CD4-positive, alpha-beta T cell (primary cell): ENCODE measurements at regions not wholly inside any gene's neighbourhood (a gene's known extent, or its start where the extent isn't known, plus 50 kb on each side); places are given as distances from the start of the nearest gene placed in this dataset.

Source experiments
- ATAC-seq: fragments of 200-7000 bp; cut with Tn5 transposase; one replicate; pipeline ENCODE4 v1.10.0; 2022; ENCODE audit warnings: mild to moderate bottlenecking; ENCODE audit not compliant: poor library complexity
- CTCF ChIA-PET: fragments of 350-600 bp; sonication (Branson Sonifier 250); formaldehyde crosslinking; loops from one replicate; lab custom pipeline; 2021; ENCODE audit warnings: antibody characterized with exemption, inconsistent platforms; lab: Charles Lee
- POLR2A ChIA-PET: fragments of 350-600 bp; sonication (Branson Sonifier 250); formaldehyde crosslinking; loops from one replicate; lab custom pipeline; 2021; ENCODE audit warnings: antibody characterized with exemption, inconsistent platforms; lab: Charles Lee
- DNase-seq, 14 experiments: peaks; one replicate each; pipeline ENCODE4 v3.0.0-alpha.2; 2013 to 2020; ENCODE audit warnings: mixed read lengths in 2 of 14
- H3K27ac ChIP-seq, 2 donors: one replicate each; pipeline versions ENCODE4 v1.5.1 to v1.7.0; 2013; ENCODE audit warnings: low read length in 2 of 2, low read depth in 1 of 2, mild to moderate bottlenecking in 1 of 2
- H3K27me3 ChIP-seq, 2 experiments: 1 replicate in 1 of 2; 2 replicates in 1 of 2; pipeline versions ENCODE4 v1.6.1 to v1.7.0; 2013; ENCODE audit warnings: low read length in 2 of 2, control low read depth in 1 of 2, mild to moderate bottlenecking in 1 of 2, moderate library complexity in 1 of 2; ENCODE audit not compliant: insufficient read depth in 2 of 2, control insufficient read depth in 1 of 2
- H3K36me3 ChIP-seq: one replicate; pipeline ENCODE4 v1.6.1; 2013; ENCODE audit warnings: low read length, control low read depth; ENCODE audit not compliant: insufficient read depth
- H3K4me1 ChIP-seq: one replicate; pipeline ENCODE4 v1.6.1; 2013; ENCODE audit warnings: low read length, control low read depth; ENCODE audit not compliant: insufficient read depth
- H3K4me3 ChIP-seq: one replicate; pipeline ENCODE4 v1.5.1; 2013; ENCODE audit warnings: mild to moderate bottlenecking, low read length, moderate library complexity
- H3K9me3 ChIP-seq, 2 experiments: 1 replicate in 1 of 2; 2 replicates in 1 of 2; pipeline versions ENCODE4 v1.6.1 to v1.7.0; 2013; ENCODE audit warnings: low read length in 2 of 2, mild to moderate bottlenecking in 2 of 2, control low read depth in 1 of 2, moderate library complexity in 1 of 2; ENCODE audit not compliant: control insufficient read depth in 1 of 2, insufficient read depth in 1 of 2
- H3K27ac Mint-ChIP-seq: one replicate; pipeline ENCODE4 v1.8.0; 2020; ENCODE audit warnings: mixed read lengths
- H3K27me3 Mint-ChIP-seq: one replicate; pipeline ENCODE4 v1.8.0; 2021; ENCODE audit warnings: mixed read lengths
- H3K36me3 Mint-ChIP-seq: one replicate; pipeline ENCODE4 v1.8.0; 2021; ENCODE audit warnings: low read depth, mixed read lengths
- H3K4me1 Mint-ChIP-seq: one replicate; pipeline ENCODE4 v1.8.0; 2021; ENCODE audit warnings: low read depth, mixed read lengths
- H3K4me3 Mint-ChIP-seq: one replicate; pipeline ENCODE4 v1.8.0; 2020; ENCODE audit warnings: mild to moderate bottlenecking, mixed read lengths
- H3K9me3 Mint-ChIP-seq: one replicate; pipeline ENCODE4 v1.8.0; 2020; ENCODE audit warnings: mixed read lengths
- CTCF ChIP-seq: fragments of 200-600 bp; IDR thresholded peaks from one replicate; pipeline ENCODE4 v1.8.0; 2022; ENCODE audit warnings: antibody characterized with exemption, mild to moderate bottlenecking
- intact Hi-C, 2 experiments: fragments of 100-400 bp; cut with DNase I in 1 of 2; cut with micrococcal nuclease in 1 of 2; formaldehyde crosslinking; loops; one replicate each; pipeline versions ENCODE4 v1.15.1 to v1.9.0; 2023 to 2025; cut with DNase I, micrococcal nuclease

DNA sequence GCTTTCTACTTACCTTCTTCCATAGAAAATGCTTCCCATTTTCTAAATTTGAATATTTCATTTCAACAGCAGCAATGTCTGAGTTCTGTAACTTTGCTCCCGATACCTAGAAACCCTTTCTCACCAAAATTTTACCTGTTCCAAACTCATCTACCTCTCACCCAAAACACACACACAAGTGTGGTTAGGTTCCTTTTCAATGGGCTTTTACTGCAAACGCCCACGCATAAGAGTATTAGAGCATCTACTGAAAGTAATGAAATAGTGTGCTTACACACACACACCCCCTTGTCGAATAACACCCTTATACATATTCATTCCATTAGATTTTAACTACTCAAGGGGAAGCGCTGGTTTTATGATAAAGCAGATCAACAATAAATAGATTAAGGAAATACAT is 610.3 kb upstream of the AADAT start:
- no peaks in the 10 kb centered on the region for H3K27me3 Mint-ChIP-seq
- H3K4me3 Mint-ChIP-seq, result no peak overlapping the region
- intact Hi-C loops, result no loop called here
- Histone ChIP-seq H3K4me1 (no peaks in the 10 kb centered on the region), H3K27ac (no peak overlapping the region), H3K27me3 (no peaks in the 10 kb centered on the region), H3K4me3 (no peak overlapping the region), H3K9me3 (no peaks in the 10 kb centered on the region), H3K36me3 (no peaks in the 10 kb centered on the region)
- DNase-seq (no peak), ATAC-seq (no peak)
- TF ChIP-seq CTCF, result no peak
- H3K27ac Mint-ChIP-seq, result no peak overlapping the region
- POLR2A ChIA-PET, result no interaction called here
- CTCF ChIA-PET, result no interaction called here
- no peaks in the 10 kb centered on the region for H3K4me1 Mint-ChIP-seq
- no peaks in the 10 kb centered on the region for H3K36me3 Mint-ChIP-seq
- H3K9me3 Mint-ChIP-seq, result peaks cover 6% of the 10 kb centered on the region

- no peaks in the 10 kb centered on the region for H3K27me3 ChIP-seq
- TF ChIP-seq CTCF, result no peak
- Mint-ChIP-seq H3K4me1 (no peaks in the 10 kb centered on the region), H3K4me3 (no peak overlapping the region), H3K27me3 (no peaks in the 10 kb centered on the region), H3K9me3 (peaks cover 6% of the 10 kb centered on the region), H3K27ac (no peak overlapping the region), H3K36me3 (no peaks in the 10 kb centered on the region)
- H3K4me3 ChIP-seq, result no peak overlapping the region
- no peak overlapping the region for H3K27ac ChIP-seq
- CTCF ChIA-PET, result no interaction called here
- H3K9me3 ChIP-seq, result no peaks in the 10 kb centered on the region
- POLR2A ChIA-PET, result no interaction called here
- ATAC-seq, result no peak
- intact Hi-C loops, result no loop called here
- H3K4me1 ChIP-seq, result no peaks in the 10 kb centered on the region
- DNase-seq, result no peak
- H3K36me3 ChIP-seq, result no peaks in the 10 kb centered on the region
Observed at GRCh38 chr4:170698334-170698733, 608.6 kb upstream of the AADAT start.

- H3K27me3 Mint-ChIP-seq, result no peaks in the 10 kb centered on the region
- no peaks in the 10 kb centered on the region for H3K4me1 Mint-ChIP-seq
- Histone ChIP-seq H3K36me3 (no peaks in the 10 kb centered on the region), H3K27me3 (no peaks in the 10 kb centered on the region), H3K9me3 (no peaks in the 10 kb centered on the region), H3K27ac (no peak overlapping the region), H3K4me1 (no peaks in the 10 kb centered on the region), H3K4me3 (no peak overlapping the region)
- ChIA-PET POLR2A (no interaction called here), CTCF (no interaction called here)
- H3K9me3 Mint-ChIP-seq, result peaks cover 6% of the 10 kb centered on the region
- ATAC-seq (no peak), DNase-seq (no peak)
- intact Hi-C loops, result no loop called here
- H3K4me3 Mint-ChIP-seq, result no peak overlapping the region
- H3K27ac Mint-ChIP-seq, result no peak overlapping the region
- no peaks in the 10 kb centered on the region for H3K36me3 Mint-ChIP-seq
- TF ChIP-seq CTCF, result no peak
Observed at GRCh38 chr4:170697845-170698244, 608.1 kb upstream of the AADAT start.
